Neural crest cell (in vitro differentiated cells): ENCODE measurements at regions not wholly inside any gene's neighbourhood (a gene's known extent, or its start where the extent isn't known, plus 50 kb on each side); places are given as distances from the start of the nearest gene placed in this dataset.

Source experiments
- DNase-seq: peaks from one replicate; pipeline ENCODE4 v3.0.0; 2021; ENCODE audit warnings: low read depth, mixed read lengths, low spot score
- H3K27ac Mint-ChIP-seq: one replicate; pipeline ENCODE4 v1.8.0; 2021; ENCODE audit warnings: mild to moderate bottlenecking, mixed read lengths; ENCODE audit not compliant: unreplicated experiment
- H3K27me3 Mint-ChIP-seq: 2 replicates; pipeline ENCODE4 v1.8.0; 2021; ENCODE audit warnings: low read depth, mild to moderate bottlenecking, mixed read lengths
- H3K36me3 Mint-ChIP-seq: 2 replicates; pipeline ENCODE4 v1.8.0; 2021; ENCODE audit warnings: low read depth, mild to moderate bottlenecking, mixed read lengths
- H3K4me1 Mint-ChIP-seq: 2 replicates; pipeline ENCODE4 v1.8.0; 2021; ENCODE audit warnings: mixed read lengths
- H3K4me3 Mint-ChIP-seq: one replicate; pipeline ENCODE4 v1.8.0; 2021; ENCODE audit warnings: mild to moderate bottlenecking, mixed read lengths
- H3K9me3 Mint-ChIP-seq: 2 replicates; pipeline ENCODE4 v1.8.0; 2021; ENCODE audit warnings: mixed read lengths
- CTCF ChIP-seq: fragments of 200-600 bp; sonication (generic); conservative IDR thresholded peaks from 2 replicates; pipeline ENCODE4 v1.5.0; 2021; ENCODE audit warnings: antibody characterized with exemption, mild to moderate bottlenecking

- no peak for DNase-seq
- Mint-ChIP-seq H3K4me1 (no peaks in the 10 kb centered on the region), H3K36me3 (no peaks in the 10 kb centered on the region), H3K27ac (no peak overlapping the region), H3K27me3 (peaks cover 16% of the 10 kb centered on the region), H3K9me3 (no peaks in the 10 kb centered on the region), H3K4me3 (no peak overlapping the region)
- TF ChIP-seq CTCF: no peak
Measured at GRCh38 chr1:222399197-222399596, 148.7 kb downstream of the HHIPL2 start.

- no peak for TF ChIP-seq CTCF
- no peak for DNase-seq
- Mint-ChIP-seq H3K9me3 (no peaks in the 10 kb centered on the region), H3K4me3 (no peak overlapping the region), H3K36me3 (no peaks in the 10 kb centered on the region), H3K4me1 (no peaks in the 10 kb centered on the region), H3K27ac (no peak overlapping the region), H3K27me3 (peaks cover 9% of the 10 kb centered on the region)
Measured at GRCh38 chr1:222394224-222394623, 153.7 kb downstream of the HHIPL2 start.

GRCh38 chr1:222392556-222392955 lies 155.3 kb downstream of the HHIPL2 start:
- TF ChIP-seq CTCF: no peak
- Mint-ChIP-seq H3K4me1 (no peaks in the 10 kb centered on the region), H3K9me3 (no peaks in the 10 kb centered on the region), H3K36me3 (no peaks in the 10 kb centered on the region), H3K27ac (no peak overlapping the region), H3K4me3 (no peak overlapping the region), H3K27me3 (peaks cover 3% of the 10 kb centered on the region)
- DNase-seq: no peak

GRCh38 chr1:222390181-222390580 lies 157.7 kb downstream of the HHIPL2 start:
- H3K9me3 Mint-ChIP-seq: no peaks in the 10 kb centered on the region
- no peaks in the 10 kb centered on the region for H3K36me3 Mint-ChIP-seq
- TF ChIP-seq CTCF: no peak
- DNase-seq: no peak
- H3K27ac Mint-ChIP-seq: no peak overlapping the region
- no peak overlapping the region for H3K4me3 Mint-ChIP-seq
- H3K27me3 Mint-ChIP-seq: peaks cover 3% of the 10 kb centered on the region
- no peaks in the 10 kb centered on the region for H3K4me1 Mint-ChIP-seq

- no peak overlapping the region for H3K27ac Mint-ChIP-seq
- H3K27me3 Mint-ChIP-seq: no peaks in the 10 kb centered on the region
- no peaks in the 10 kb centered on the region for H3K9me3 Mint-ChIP-seq
- peak; percentile 3 for DNase-seq
- no peak overlapping the region for H3K4me3 Mint-ChIP-seq
- peak; percentile 33 for TF ChIP-seq CTCF
- no peaks in the 10 kb centered on the region for H3K36me3 Mint-ChIP-seq
- H3K4me1 Mint-ChIP-seq: no peaks in the 10 kb centered on the region
Measured at GRCh38 chr1:222387007-222387814, 160.7 kb downstream of the HHIPL2 start.
